ENCODE measurements at regions not wholly inside any gene's neighbourhood (a gene's known extent, or its start where the extent isn't known, plus 50 kb on each side); places are given as distances from the start of the nearest gene placed in this dataset.

DNA sequence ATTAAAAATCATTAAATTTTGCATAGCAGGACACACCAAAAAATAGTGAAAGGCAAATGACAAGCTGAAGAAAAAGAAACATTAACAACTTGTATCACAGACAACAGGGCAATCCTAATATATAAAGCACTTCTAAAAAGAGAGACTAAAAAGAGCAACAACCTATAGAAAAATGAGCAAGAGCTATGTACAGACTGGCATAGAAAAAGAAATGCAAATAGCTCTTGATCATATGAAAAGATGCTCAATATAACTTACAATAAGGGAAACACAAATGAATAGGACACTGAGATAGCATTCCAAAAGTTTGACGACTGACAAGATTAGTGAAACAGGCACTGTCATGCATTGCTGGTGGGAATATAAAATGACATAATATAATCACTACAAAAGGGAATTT lies 235.9 kb downstream of the SEC61B start:
- TF ChIP-seq, protein P1, sequence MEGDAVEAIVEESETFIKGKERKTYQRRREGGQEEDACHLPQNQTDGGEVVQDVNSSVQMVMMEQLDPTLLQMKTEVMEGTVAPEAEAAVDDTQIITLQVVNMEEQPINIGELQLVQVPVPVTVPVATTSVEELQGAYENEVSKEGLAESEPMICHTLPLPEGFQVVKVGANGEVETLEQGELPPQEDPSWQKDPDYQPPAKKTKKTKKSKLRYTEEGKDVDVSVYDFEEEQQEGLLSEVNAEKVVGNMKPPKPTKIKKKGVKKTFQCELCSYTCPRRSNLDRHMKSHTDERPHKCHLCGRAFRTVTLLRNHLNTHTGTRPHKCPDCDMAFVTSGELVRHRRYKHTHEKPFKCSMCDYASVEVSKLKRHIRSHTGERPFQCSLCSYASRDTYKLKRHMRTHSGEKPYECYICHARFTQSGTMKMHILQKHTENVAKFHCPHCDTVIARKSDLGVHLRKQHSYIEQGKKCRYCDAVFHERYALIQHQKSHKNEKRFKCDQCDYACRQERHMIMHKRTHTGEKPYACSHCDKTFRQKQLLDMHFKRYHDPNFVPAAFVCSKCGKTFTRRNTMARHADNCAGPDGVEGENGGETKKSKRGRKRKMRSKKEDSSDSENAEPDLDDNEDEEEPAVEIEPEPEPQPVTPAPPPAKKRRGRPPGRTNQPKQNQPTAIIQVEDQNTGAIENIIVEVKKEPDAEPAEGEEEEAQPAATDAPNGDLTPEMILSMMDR (IDR thresholded peaks at IDR 0.05), result no peak
- no peak for TF ChIP-seq POLR2A (IDR thresholded peaks at IDR 0.05)
